ENCODE measurements at regions not wholly inside any gene's neighbourhood (a gene's known extent, or its start where the extent isn't known, plus 50 kb on each side); places are given as distances from the start of the nearest gene placed in this dataset.

DNA sequence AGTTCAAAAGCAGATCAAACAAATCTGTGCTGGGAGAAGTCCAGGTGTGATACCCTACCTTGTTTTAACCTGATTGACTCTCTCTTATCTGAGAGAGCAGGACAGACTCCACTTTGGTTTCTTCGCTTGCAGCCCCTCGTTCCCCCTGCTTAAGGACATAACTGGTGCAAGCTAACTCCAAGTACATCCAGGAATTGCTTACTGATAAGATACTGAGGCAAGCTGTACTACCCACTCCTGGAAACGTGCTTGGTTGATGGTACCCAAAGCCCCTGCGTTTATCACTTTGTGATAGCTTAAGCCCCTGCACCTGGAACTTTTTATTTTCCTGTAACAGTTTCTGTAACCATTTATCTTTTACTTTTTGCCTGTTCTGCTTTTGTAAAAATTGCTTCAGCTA is 157.0 kb upstream of the OLIG3 start:
- TF ChIP-seq, protein P1, sequence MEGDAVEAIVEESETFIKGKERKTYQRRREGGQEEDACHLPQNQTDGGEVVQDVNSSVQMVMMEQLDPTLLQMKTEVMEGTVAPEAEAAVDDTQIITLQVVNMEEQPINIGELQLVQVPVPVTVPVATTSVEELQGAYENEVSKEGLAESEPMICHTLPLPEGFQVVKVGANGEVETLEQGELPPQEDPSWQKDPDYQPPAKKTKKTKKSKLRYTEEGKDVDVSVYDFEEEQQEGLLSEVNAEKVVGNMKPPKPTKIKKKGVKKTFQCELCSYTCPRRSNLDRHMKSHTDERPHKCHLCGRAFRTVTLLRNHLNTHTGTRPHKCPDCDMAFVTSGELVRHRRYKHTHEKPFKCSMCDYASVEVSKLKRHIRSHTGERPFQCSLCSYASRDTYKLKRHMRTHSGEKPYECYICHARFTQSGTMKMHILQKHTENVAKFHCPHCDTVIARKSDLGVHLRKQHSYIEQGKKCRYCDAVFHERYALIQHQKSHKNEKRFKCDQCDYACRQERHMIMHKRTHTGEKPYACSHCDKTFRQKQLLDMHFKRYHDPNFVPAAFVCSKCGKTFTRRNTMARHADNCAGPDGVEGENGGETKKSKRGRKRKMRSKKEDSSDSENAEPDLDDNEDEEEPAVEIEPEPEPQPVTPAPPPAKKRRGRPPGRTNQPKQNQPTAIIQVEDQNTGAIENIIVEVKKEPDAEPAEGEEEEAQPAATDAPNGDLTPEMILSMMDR (IDR thresholded peaks at IDR 0.05; ENCODE audit: unreplicated experiment), result no peak
- POLR2A ChIA-PET, result interaction anchor here (1.1 kb wide), 1 partner anchor 34 kb away, joined by 4 read pairs; no protein-coding TSS in a partner anchor
- CTCF ChIA-PET, result interaction anchor here (2.0 kb wide), 1 partner anchor 9 kb away, joined by 5 read pairs; no protein-coding TSS in a partner anchor
- no peak for DNase-seq (ENCODE audit: unreplicated experiment)
- peaks cover 11% of the 10 kb centered on the region for H3K4me1 Mint-ChIP-seq (ENCODE audit: insufficient read depth, unreplicated experiment)
- BruUV-seq (replicated peaks), result no TSS peak
- H3K4me3 Mint-ChIP-seq (ENCODE audit: unreplicated experiment), result no peak overlapping the region
- H3K9me3 Mint-ChIP-seq (ENCODE audit: unreplicated experiment), result no peaks in the 10 kb centered on the region
- H3K27me3 Mint-ChIP-seq (ENCODE audit: insufficient read depth, unreplicated experiment), result no peaks in the 10 kb centered on the region
- H3K27ac Mint-ChIP-seq (ENCODE audit: low read depth, unreplicated experiment), result no peak overlapping the region
- intact Hi-C loops (cut with micrococcal nuclease), result no loop called here
- no peaks in the 10 kb centered on the region for H3K36me3 Mint-ChIP-seq (ENCODE audit: insufficient read depth, unreplicated experiment)

DNA sequence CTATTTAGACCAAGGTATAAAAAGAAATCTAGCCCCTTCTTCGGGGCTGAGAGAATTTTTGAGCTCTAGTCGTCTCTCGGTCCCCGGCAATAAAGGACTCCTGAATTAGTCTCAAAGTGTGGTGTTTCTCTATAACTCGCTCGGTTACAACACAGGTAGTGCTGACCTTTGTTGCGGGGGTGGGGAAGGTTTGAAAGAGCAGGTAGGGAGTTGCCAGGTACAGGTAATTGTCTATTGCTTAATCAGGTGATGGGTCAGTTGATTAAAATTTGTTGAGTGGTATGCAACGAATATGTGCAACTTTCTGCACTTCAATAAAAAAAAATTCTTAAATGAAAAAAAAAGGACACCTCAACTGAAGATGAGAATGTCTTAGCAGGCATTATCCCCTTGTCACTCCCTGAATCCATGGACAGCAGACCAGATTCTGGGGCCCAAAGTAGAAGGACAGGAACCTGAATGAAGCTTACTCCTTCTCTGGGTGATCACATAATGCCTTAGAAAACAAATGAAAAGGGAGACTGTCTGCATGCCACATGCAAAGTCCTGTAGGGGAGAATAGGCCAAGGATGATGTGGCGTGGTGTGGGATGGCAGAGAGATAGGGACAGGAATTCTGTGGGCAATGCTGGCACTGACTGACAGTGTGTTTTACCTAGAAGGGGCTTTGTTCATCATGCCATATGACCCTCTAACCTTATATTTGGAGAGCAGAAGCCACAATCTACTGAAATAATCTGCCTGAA is 157.6 kb upstream of the OLIG3 start:
- Mint-ChIP-seq H3K9me3 (ENCODE audit: unreplicated experiment) (no peaks in the 10 kb centered on the region), H3K4me3 (ENCODE audit: unreplicated experiment) (no peak overlapping the region), H3K4me1 (ENCODE audit: insufficient read depth, unreplicated experiment) (peaks cover 6% of the 10 kb centered on the region), H3K27ac (ENCODE audit: low read depth, unreplicated experiment) (no peak overlapping the region), H3K27me3 (ENCODE audit: insufficient read depth, unreplicated experiment) (no peaks in the 10 kb centered on the region), H3K36me3 (ENCODE audit: insufficient read depth, unreplicated experiment) (no peaks in the 10 kb centered on the region)
- TF ChIP-seq, protein P1 (IDR thresholded peaks at IDR 0.05; ENCODE audit: unreplicated experiment), result no peak
- no peak for DNase-seq (ENCODE audit: unreplicated experiment)
- ChIA-PET CTCF (interaction anchor here (0.7 to 2.0 kb wide), 3 partner anchors 8 to 1101 kb away, joined by 4 to 8 read pairs (median 5); no protein-coding TSS in a partner anchor), POLR2A (interaction anchor here (1.1 kb wide), 1 partner anchor 34 kb away, joined by 4 read pairs; no protein-coding TSS in a partner anchor)
- BruUV-seq (replicated peaks), result no TSS peak
- intact Hi-C loops (cut with micrococcal nuclease), result no loop called here

DNA sequence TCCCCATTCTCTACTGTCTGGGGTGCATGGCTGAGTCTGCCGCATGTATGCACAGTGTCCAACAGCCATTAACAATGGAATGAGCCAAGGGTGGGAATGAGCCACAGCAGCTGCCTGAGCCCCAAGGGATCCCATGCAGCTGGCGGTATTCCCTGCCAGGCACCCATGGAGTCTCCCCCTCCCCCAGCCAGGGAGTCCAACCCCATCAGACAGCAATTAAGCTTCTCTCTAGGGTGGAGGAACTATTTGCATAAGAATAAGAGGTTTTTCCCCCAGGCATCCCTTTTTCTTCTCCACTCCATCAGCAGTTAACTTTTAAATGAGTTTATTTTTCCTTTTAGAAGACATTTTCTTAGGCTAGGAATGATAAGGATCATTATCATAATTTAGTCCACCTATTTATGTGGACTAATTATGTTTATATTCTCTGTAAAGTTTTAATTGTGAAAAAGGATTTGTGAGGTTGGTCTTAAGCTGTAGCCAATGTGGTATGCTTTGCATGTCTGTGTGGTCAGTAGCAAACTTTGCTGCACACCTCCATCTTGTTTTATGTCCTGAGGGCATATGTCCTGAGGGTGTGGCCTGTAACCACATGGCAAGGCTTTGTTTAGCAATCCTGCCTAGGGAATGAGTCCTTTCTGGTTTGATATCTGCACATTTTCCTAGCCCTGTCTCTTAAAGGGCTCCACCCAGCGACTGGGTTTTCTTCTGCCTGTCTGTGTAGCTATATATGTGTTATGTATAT is 158.9 kb upstream of the OLIG3 start:
- ChIA-PET POLR2A (no interaction called here), CTCF (interaction anchor here (0.8 to 2.0 kb wide), 3 partner anchors 11 to 487 kb away, joined by 3 to 5 read pairs (median 3); no protein-coding TSS in a partner anchor)
- Mint-ChIP-seq H3K9me3 (ENCODE audit: unreplicated experiment) (no peaks in the 10 kb centered on the region), H3K4me3 (ENCODE audit: unreplicated experiment) (no peak overlapping the region), H3K4me1 (ENCODE audit: insufficient read depth, unreplicated experiment) (peaks cover 4% of the 10 kb centered on the region), H3K27ac (ENCODE audit: low read depth, unreplicated experiment) (no peak overlapping the region), H3K36me3 (ENCODE audit: insufficient read depth, unreplicated experiment) (no peaks in the 10 kb centered on the region), H3K27me3 (ENCODE audit: insufficient read depth, unreplicated experiment) (no peaks in the 10 kb centered on the region)
- BruUV-seq (replicated peaks), result no TSS peak
- TF ChIP-seq, protein P1 (IDR thresholded peaks at IDR 0.05; ENCODE audit: unreplicated experiment), result no peak
- DNase-seq (ENCODE audit: unreplicated experiment), result no peak
- intact Hi-C loops (cut with micrococcal nuclease), result no loop called here

DNA sequence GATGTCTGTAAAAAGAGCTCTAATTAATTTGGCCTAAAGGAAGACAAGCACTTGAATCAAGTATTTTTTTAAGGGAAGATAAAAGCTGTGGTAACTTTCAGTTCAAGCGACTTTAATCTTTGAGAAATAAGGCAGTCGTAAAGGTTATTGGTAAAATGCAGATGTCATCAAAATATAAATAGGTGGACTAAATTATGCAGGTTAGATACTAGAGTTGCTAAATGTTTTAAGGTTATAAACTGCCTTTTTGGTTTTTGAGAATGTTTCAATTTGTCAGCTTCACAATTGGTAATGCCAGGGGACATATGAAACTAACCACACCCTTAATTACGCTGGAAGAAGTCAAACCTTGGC is 159.5 kb upstream of the OLIG3 start:
- intact Hi-C loops (cut with micrococcal nuclease), result no loop called here
- ChIA-PET CTCF (interaction anchor here (0.6 to 1.0 kb wide), 2 partner anchors 16 to 362 kb away, joined by 3 read pairs; no protein-coding TSS in a partner anchor), POLR2A (no interaction called here)

More for the DNA sequence above, 159.5 kb upstream of the OLIG3 start:
- DNase-seq (ENCODE audit: unreplicated experiment), result no peak
- Mint-ChIP-seq H3K27ac (ENCODE audit: low read depth, unreplicated experiment) (no peak overlapping the region), H3K4me1 (ENCODE audit: insufficient read depth, unreplicated experiment) (no peaks in the 10 kb centered on the region), H3K36me3 (ENCODE audit: insufficient read depth, unreplicated experiment) (no peaks in the 10 kb centered on the region), H3K9me3 (ENCODE audit: unreplicated experiment) (no peaks in the 10 kb centered on the region), H3K27me3 (ENCODE audit: insufficient read depth, unreplicated experiment) (no peaks in the 10 kb centered on the region), H3K4me3 (ENCODE audit: unreplicated experiment) (no peak overlapping the region)
- BruUV-seq (replicated peaks), result no TSS peak
- TF ChIP-seq, protein P1 (IDR thresholded peaks at IDR 0.05; ENCODE audit: unreplicated experiment), result no peak

All from MCF 10A (cell line).